Gastroesophageal sphincter (tissue), 4 donors: ENCODE measurements at regions not wholly inside any gene's neighbourhood (a gene's known extent, or its start where the extent isn't known, plus 50 kb on each side); places are given as distances from the start of the nearest gene placed in this dataset.

Source experiments
- ATAC-seq: fragments of 150-250 bp; one replicate; pipeline ENCODE4 v1.9.1; 2016; ENCODE audit warnings: mild to moderate bottlenecking, moderate library complexity
- H3K27ac ChIP-seq, 4 donors: fragments of 200-600 bp; sonication (generic) in 3 of 4; 1 replicate in 3 of 4; 2 replicates in 1 of 4; pipeline ENCODE4 v1.5.1; 2016 to 2019
- H3K27me3 ChIP-seq: fragments of 200-600 bp; sonication (generic); one replicate; pipeline ENCODE4 v1.5.1; 2019
- H3K36me3 ChIP-seq, 2 donors: fragments of 200-600 bp; sonication (generic); one replicate each; pipeline ENCODE4 v1.5.1; 2019; ENCODE audit warnings: control low read depth in 1 of 2
- H3K4me1 ChIP-seq, 3 donors: fragments of 200-600 bp; sonication (generic); 1 replicate in 2 of 3; 2 replicates in 1 of 3; pipeline ENCODE4 v1.5.1; 2016 to 2019; ENCODE audit warnings: control low read depth in 2 of 3
- H3K4me3 ChIP-seq, 2 donors: fragments of 200-600 bp; sonication (generic); one replicate each; pipeline ENCODE4 v1.5.1; 2019; ENCODE audit warnings: mild to moderate bottlenecking in 1 of 2, moderate library complexity in 1 of 2
- H3K9me3 ChIP-seq, 3 donors: fragments of 200-600 bp; sonication (generic); one replicate each; pipeline ENCODE4 v1.5.1; 2017 to 2019; ENCODE audit warnings: control low read depth in 2 of 3
- CTCF ChIP-seq, 4 experiments: fragments of 200-600 bp in 2 of 4; fragments of 450-650 bp in 2 of 4; sonication (generic) in 1 of 4; IDR thresholded peaks; one replicate each; pipeline ENCODE4 v1.5.1; 2017 to 2019; ENCODE audit warnings: antibody characterized with exemption in 4 of 4, mild to moderate bottlenecking in 2 of 4, moderate library complexity in 2 of 4
- EP300 ChIP-seq: sonication (generic); formaldehyde crosslinking; IDR thresholded peaks from one replicate; pipeline ENCODE4 v1.6.1; 2017; ENCODE audit warnings: antibody characterized with exemption, mild to moderate bottlenecking
- POLR2A ChIP-seq, 2 donors: fragments of 450-650 bp; IDR thresholded peaks; one replicate each; pipeline ENCODE4 v1.6.1; 2017; ENCODE audit warnings: antibody characterized with exemption in 2 of 2, mild to moderate bottlenecking in 2 of 2, moderate library complexity in 1 of 2
- POLR2AphosphoS5 ChIP-seq: sonication (generic); formaldehyde crosslinking; IDR thresholded peaks from one replicate; pipeline ENCODE4 v1.6.1; 2017; ENCODE audit warnings: antibody characterized with exemption
- WGBS, 2 donors: methylation state at CpG; one replicate each; pipeline ENCODE4 v1.1.5; 2018; ENCODE audit warnings: low coverage in 1 of 2; 5-methylcytosine and 5-hydroxymethylcytosine counted together

GRCh38 chr22:34045311-34045710 is 125.0 kb upstream of the LARGE1 start:
- no peaks in the 10 kb centered on the region for H3K36me3 ChIP-seq
- TF ChIP-seq POLR2AphosphoS5, result no peak
- TF ChIP-seq POLR2A (IDR thresholded peaks at IDR 0.05), result no peak
- TF ChIP-seq CTCF (IDR thresholded peaks at IDR 0.05), result no peak
- no peak for TF ChIP-seq EP300
- no peak for ATAC-seq
- H3K27ac ChIP-seq, result no peak overlapping the region
- no peak overlapping the region for H3K4me3 ChIP-seq
- peaks cover 23% of the 10 kb centered on the region for H3K27me3 ChIP-seq
- H3K4me1 ChIP-seq, result no peaks in the 10 kb centered on the region
- 71 to 83% methylated on average over 4 of the region's 4 CpGs for WGBS, 2 donors
- H3K9me3 ChIP-seq, result no peaks in the 10 kb centered on the region

GRCh38 chr22:34055525-34056200 is 135.4 kb upstream of the LARGE1 start:
- H3K27ac ChIP-seq, result no peak overlapping the region
- WGBS, 2 donors, result 14 to 63% methylated on average over 2 to 3 of the region's 3 CpGs

GRCh38 chr22:34057726-34058125 is 137.4 kb upstream of the LARGE1 start:
- TF ChIP-seq EP300, result no peak
- no peak for TF ChIP-seq POLR2AphosphoS5
- TF ChIP-seq POLR2A (IDR thresholded peaks at IDR 0.05), result no peak
- TF ChIP-seq CTCF (IDR thresholded peaks at IDR 0.05), result no peak
- Histone ChIP-seq H3K9me3 (peaks cover 0 to 23% (median 0%) of the 10 kb centered on the region in 3 donors), H3K36me3 (no peaks in the 10 kb centered on the region), H3K27me3 (peaks cover 8% of the 10 kb centered on the region), H3K27ac (no peak overlapping the region), H3K4me3 (no peak overlapping the region), H3K4me1 (no peaks in the 10 kb centered on the region)
- WGBS, 2 donors, result 69 to 80% methylated on average over 4 of the region's 4 CpGs
- no peak for ATAC-seq

More at GRCh38 chr22:34055525-34056200, 135.4 kb upstream of the LARGE1 start:
- no peak for ATAC-seq
- no peak overlapping the region for H3K4me3 ChIP-seq
- H3K9me3 ChIP-seq, result peaks cover 0 to 23% (median 0%) of the 10 kb centered on the region in 3 donors
- peaks cover 8% of the 10 kb centered on the region for H3K27me3 ChIP-seq
- H3K4me1 ChIP-seq, result no peaks in the 10 kb centered on the region
- no peak for TF ChIP-seq EP300
- no peak for TF ChIP-seq POLR2AphosphoS5
- no peak for TF ChIP-seq CTCF (IDR thresholded peaks at IDR 0.05)
- no peak for TF ChIP-seq POLR2A (IDR thresholded peaks at IDR 0.05)
- H3K36me3 ChIP-seq, result no peaks in the 10 kb centered on the region

GRCh38 chr22:34064696-34065095 is 144.4 kb upstream of the LARGE1 start:
- H3K27ac ChIP-seq, result no peak overlapping the region
- H3K4me3 ChIP-seq, result no peak overlapping the region
- ATAC-seq, result no peak
- no peaks in the 10 kb centered on the region for H3K36me3 ChIP-seq
- WGBS, 2 donors, result 14 to 66% methylated on average over 2 to 4 of the region's 7 CpGs
- no peak for TF ChIP-seq POLR2A (IDR thresholded peaks at IDR 0.05)
- no peak for TF ChIP-seq CTCF (IDR thresholded peaks at IDR 0.05)
- no peak for TF ChIP-seq POLR2AphosphoS5
- TF ChIP-seq EP300, result no peak
- H3K9me3 ChIP-seq, result peaks cover 0 to 9% (median 0%) of the 10 kb centered on the region in 3 donors
- H3K27me3 ChIP-seq, result no peaks in the 10 kb centered on the region
- H3K4me1 ChIP-seq, result no peaks in the 10 kb centered on the region

GRCh38 chr22:34067031-34067430 is 146.8 kb upstream of the LARGE1 start:
- no peak for TF ChIP-seq POLR2A (IDR thresholded peaks at IDR 0.05)
- no peak for TF ChIP-seq CTCF (IDR thresholded peaks at IDR 0.05)
- TF ChIP-seq POLR2AphosphoS5, result no peak
- TF ChIP-seq EP300, result no peak
- Histone ChIP-seq H3K9me3 (no peaks in the 10 kb centered on the region), H3K27ac (no peak overlapping the region), H3K4me1 (no peaks in the 10 kb centered on the region), H3K36me3 (no peaks in the 10 kb centered on the region), H3K27me3 (no peaks in the 10 kb centered on the region), H3K4me3 (no peak overlapping the region)
- no peak for ATAC-seq
- WGBS, 2 donors, result 56 to 68% methylated on average over 6 to 7 of the region's 7 CpGs
